Inferior parietal cortex (tissue), 1 donor: ENCODE measurements at regions not wholly inside any gene's neighbourhood (a gene's known extent, or its start where the extent isn't known, plus 50 kb on each side); places are given as distances from the start of the nearest gene placed in this dataset.

ENCODE experiments used
- DNase-seq: peaks from one replicate; pipeline ENCODE4 v3.0.0-alpha.2; 2016; ENCODE audit errors: extremely low spot score

GRCh38 chr2:118321432-118322105, 233.3 kb downstream of the INSIG2 start:
- no peak for DNase-seq

GRCh38 chr2:118320658-118321057, 232.4 kb downstream of the INSIG2 start:
- DNase-seq: no peak

- DNase-seq: no peak
Measured at GRCh38 chr2:118320196-118320595, 231.9 kb downstream of the INSIG2 start.

- DNase-seq: no peak
Measured at GRCh38 chr2:118319271-118319684, 231.0 kb downstream of the INSIG2 start.

- no peak for DNase-seq
Measured at GRCh38 chr2:118315606-118316005, 227.3 kb downstream of the INSIG2 start.

- no peak for DNase-seq
Measured at GRCh38 chr2:118312969-118313756, 224.9 kb downstream of the INSIG2 start.

GRCh38 chr2:118310681-118311429, 222.6 kb downstream of the INSIG2 start:
- DNase-seq: peak; percentile 27

GRCh38 chr2:118309946-118310680, 221.8 kb downstream of the INSIG2 start:
- DNase-seq: peak; percentile 53

- no peak for DNase-seq
Measured at GRCh38 chr2:118309257-118309945, 221.1 kb downstream of the INSIG2 start.

GRCh38 chr2:118307864-118308263, 219.6 kb downstream of the INSIG2 start:
- DNase-seq: no peak

- no peak for DNase-seq
Measured at GRCh38 chr2:118301248-118301647, 213.0 kb downstream of the INSIG2 start.

- no peak for DNase-seq
Measured at GRCh38 chr2:118300832-118301231, 212.6 kb downstream of the INSIG2 start.

- no peak for DNase-seq
Measured at GRCh38 chr2:118296663-118297062, 208.4 kb downstream of the INSIG2 start.

- DNase-seq: no peak
Measured at GRCh38 chr2:118295592-118296390, 207.5 kb downstream of the INSIG2 start.

- no peak for DNase-seq
Measured at GRCh38 chr2:118294063-118294462, 205.8 kb downstream of the INSIG2 start.

GRCh38 chr2:118292991-118293390, 204.7 kb downstream of the INSIG2 start:
- DNase-seq: no peak

GRCh38 chr2:118291251-118291880, 203.1 kb downstream of the INSIG2 start:
- no peak for DNase-seq

- no peak for DNase-seq
Measured at GRCh38 chr2:118290411-118291250, 202.4 kb downstream of the INSIG2 start.

- no peak for DNase-seq
Measured at GRCh38 chr2:118279005-118279404, 190.7 kb downstream of the INSIG2 start.
